ENCODE measurements at regions not wholly inside any gene's neighbourhood (a gene's known extent, or its start where the extent isn't known, plus 50 kb on each side); places are given as distances from the start of the nearest gene placed in this dataset.
"Not testable (repeated sequence)": the region's sequence is repeated elsewhere in the genome, so short reads cannot be mapped to it uniquely, and the experiment has no call there.

GRCh38 chr12:96112733-96113132, 77.3 kb upstream of the LTA4H start:
- DNase-seq (ENCODE audit: extremely low read depth, low read depth), result no peak
- H3K4me3 ChIP-seq (replicated peaks; ENCODE audit: low read depth, low read length), result no peak overlapping the region
- TF ChIP-seq, protein P1, sequence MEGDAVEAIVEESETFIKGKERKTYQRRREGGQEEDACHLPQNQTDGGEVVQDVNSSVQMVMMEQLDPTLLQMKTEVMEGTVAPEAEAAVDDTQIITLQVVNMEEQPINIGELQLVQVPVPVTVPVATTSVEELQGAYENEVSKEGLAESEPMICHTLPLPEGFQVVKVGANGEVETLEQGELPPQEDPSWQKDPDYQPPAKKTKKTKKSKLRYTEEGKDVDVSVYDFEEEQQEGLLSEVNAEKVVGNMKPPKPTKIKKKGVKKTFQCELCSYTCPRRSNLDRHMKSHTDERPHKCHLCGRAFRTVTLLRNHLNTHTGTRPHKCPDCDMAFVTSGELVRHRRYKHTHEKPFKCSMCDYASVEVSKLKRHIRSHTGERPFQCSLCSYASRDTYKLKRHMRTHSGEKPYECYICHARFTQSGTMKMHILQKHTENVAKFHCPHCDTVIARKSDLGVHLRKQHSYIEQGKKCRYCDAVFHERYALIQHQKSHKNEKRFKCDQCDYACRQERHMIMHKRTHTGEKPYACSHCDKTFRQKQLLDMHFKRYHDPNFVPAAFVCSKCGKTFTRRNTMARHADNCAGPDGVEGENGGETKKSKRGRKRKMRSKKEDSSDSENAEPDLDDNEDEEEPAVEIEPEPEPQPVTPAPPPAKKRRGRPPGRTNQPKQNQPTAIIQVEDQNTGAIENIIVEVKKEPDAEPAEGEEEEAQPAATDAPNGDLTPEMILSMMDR (IDR thresholded peaks at IDR 0.05; ENCODE audit: low read depth, low read length, missing control alignments), result no peak

- TF ChIP-seq, protein P1 (IDR thresholded peaks at IDR 0.05; ENCODE audit: low read depth, low read length, missing control alignments), result no peak
- no peak overlapping the region for H3K4me3 ChIP-seq (replicated peaks; ENCODE audit: low read depth, low read length)
- no peak for DNase-seq (ENCODE audit: extremely low read depth, low read depth)
These were observed 76.7 kb upstream of the ELK3 start for GRCh38 chr12:96117460-96117859.

DNA sequence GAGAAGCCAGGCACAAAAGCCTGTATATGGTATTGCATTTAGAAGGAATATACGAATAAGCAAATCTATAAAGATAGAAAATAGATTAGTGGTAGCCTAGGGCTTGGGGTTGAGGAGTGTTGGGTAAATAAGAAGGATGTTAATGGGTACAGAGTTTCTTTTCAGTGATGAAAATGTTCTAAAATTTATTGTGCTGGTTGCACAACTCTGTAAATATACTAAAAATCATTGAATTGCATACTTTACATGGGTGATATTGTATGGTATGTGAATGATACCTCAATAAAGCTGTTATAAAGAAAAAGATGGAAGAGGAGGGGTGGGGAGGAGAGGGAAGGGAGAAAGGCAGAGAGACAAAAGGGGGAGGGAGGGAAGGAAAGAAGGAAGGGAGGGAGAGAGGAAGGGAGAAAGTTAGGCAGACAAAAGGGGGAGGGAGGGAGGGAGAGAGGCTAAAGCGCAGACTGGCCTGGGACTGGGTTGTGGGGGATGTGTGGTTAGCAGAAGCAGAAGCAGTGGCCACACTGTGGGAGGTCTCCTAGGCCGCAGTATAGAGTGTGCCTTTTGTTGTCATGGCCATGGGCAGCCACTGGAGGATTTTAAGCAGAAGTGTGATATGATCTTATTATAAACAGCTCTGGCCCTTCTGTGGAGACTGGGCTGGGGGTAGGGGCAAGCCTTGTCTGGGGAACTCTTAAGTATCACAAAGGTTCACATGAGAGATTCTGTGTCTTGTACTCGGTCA, 73.6 kb upstream of the ELK3 start:
- no peak overlapping the region for H3K4me3 ChIP-seq (replicated peaks; ENCODE audit: low read depth, low read length)
- TF ChIP-seq, protein P1 (IDR thresholded peaks at IDR 0.05; ENCODE audit: low read depth, low read length, missing control alignments), result no peak
- no peak for DNase-seq (ENCODE audit: extremely low read depth, low read depth)

- H3K4me3 ChIP-seq (replicated peaks; ENCODE audit: low read depth, low read length), result no peak overlapping the region
- DNase-seq (ENCODE audit: extremely low read depth, low read depth), result no peak
- TF ChIP-seq, protein P1 (IDR thresholded peaks at IDR 0.05; ENCODE audit: low read depth, low read length, missing control alignments), result no peak
These were observed 72.9 kb upstream of the ELK3 start for GRCh38 chr12:96121271-96121711.

- not testable (repeated sequence) for H3K4me3 ChIP-seq (replicated peaks; ENCODE audit: low read depth, low read length); DNase-seq (ENCODE audit: extremely low read depth, low read depth)
These were observed 65.9 kb upstream of the ELK3 start for GRCh38 chr12:96128292-96128691.

- TF ChIP-seq, protein P1 (IDR thresholded peaks at IDR 0.05; ENCODE audit: low read depth, low read length, missing control alignments), result no peak
These were observed 63.6 kb upstream of the ELK3 start for GRCh38 chr12:96130396-96131059.

GRCh38 chr12:96131230-96131788, 62.9 kb upstream of the ELK3 start:
- no peak overlapping the region for H3K4me3 ChIP-seq (replicated peaks; ENCODE audit: low read depth, low read length)
- no peak for DNase-seq (ENCODE audit: extremely low read depth, low read depth)
- TF ChIP-seq, protein P1 (IDR thresholded peaks at IDR 0.05; ENCODE audit: low read depth, low read length, missing control alignments), result no peak

More at GRCh38 chr12:96130396-96131059, 63.6 kb upstream of the ELK3 start:
- no peak overlapping the region for H3K4me3 ChIP-seq (replicated peaks; ENCODE audit: low read depth, low read length)
- DNase-seq (ENCODE audit: extremely low read depth, low read depth), result no peak

All from HFF-Myc (cell line).